ENCODE measurements at regions not wholly inside any gene's neighbourhood (a gene's known extent, or its start where the extent isn't known, plus 50 kb on each side); places are given as distances from the start of the nearest gene placed in this dataset.

- TF ChIP-seq, protein P1, sequence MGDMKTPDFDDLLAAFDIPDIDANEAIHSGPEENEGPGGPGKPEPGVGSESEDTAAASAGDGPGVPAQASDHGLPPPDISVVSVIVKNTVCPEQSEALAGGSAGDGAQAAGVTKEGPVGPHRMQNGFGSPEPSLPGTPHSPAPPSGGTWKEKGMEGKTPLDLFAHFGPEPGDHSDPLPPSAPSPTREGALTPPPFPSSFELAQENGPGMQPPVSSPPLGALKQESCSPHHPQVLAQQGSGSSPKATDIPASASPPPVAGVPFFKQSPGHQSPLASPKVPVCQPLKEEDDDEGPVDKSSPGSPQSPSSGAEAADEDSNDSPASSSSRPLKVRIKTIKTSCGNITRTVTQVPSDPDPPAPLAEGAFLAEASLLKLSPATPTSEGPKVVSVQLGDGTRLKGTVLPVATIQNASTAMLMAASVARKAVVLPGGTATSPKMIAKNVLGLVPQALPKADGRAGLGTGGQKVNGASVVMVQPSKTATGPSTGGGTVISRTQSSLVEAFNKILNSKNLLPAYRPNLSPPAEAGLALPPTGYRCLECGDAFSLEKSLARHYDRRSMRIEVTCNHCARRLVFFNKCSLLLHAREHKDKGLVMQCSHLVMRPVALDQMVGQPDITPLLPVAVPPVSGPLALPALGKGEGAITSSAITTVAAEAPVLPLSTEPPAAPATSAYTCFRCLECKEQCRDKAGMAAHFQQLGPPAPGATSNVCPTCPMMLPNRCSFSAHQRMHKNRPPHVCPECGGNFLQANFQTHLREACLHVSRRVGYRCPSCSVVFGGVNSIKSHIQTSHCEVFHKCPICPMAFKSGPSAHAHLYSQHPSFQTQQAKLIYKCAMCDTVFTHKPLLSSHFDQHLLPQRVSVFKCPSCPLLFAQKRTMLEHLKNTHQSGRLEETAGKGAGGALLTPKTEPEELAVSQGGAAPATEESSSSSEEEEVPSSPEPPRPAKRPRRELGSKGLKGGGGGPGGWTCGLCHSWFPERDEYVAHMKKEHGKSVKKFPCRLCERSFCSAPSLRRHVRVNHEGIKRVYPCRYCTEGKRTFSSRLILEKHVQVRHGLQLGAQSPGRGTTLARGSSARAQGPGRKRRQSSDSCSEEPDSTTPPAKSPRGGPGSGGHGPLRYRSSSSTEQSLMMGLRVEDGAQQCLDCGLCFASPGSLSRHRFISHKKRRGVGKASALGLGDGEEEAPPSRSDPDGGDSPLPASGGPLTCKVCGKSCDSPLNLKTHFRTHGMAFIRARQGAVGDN (CRISPR knock-in tag; IDR thresholded peaks at IDR 0.05) = no peak
- TF ChIP-seq ZSCAN25 (CRISPR knock-in tag; IDR thresholded peaks at IDR 0.05) (no peak), GATA4 (IDR thresholded peaks at IDR 0.05; ENCODE audit: borderline replicate concordance, low read depth) (peak; percentile 95), SAP130 (CRISPR knock-in tag; IDR thresholded peaks at IDR 0.05; ENCODE audit: low read depth) (peak; percentile 46), ZNF557 (CRISPR knock-in tag; IDR thresholded peaks at IDR 0.05) (peak; percentile 68; the same call in 1 of the 2 replicates), MYC (CRISPR knock-in tag; IDR thresholded peaks at IDR 0.05; ENCODE audit: borderline replicate concordance) (no peak), PPARG (CRISPR knock-in tag; conservative IDR thresholded peaks at IDR 0.05) (peak; percentile 47; the same call in 1 of the 2 replicates), CREB1 (IDR thresholded peaks at IDR 0.05) (no peak), CREB1 (CRISPR knock-in tag; IDR thresholded peaks at IDR 0.05) (peak; percentile 49; the same call in 1 of the 2 replicates), KAT2B (IDR thresholded peaks at IDR 0.05; ENCODE audit: borderline replicate concordance, low read depth, low read length) (no peak), ZSCAN5A (CRISPR knock-in tag; IDR thresholded peaks at IDR 0.05; ENCODE audit: borderline replicate concordance) (0 out of 2 replicates have a peak, but pooled peaks have one; percentile 28), ZNF337 (CRISPR knock-in tag; IDR thresholded peaks at IDR 0.05; ENCODE audit: borderline replicate concordance, low read depth) (no peak), ZIK1 (CRISPR knock-in tag; IDR thresholded peaks at IDR 0.05; ENCODE audit: borderline replicate concordance, low read depth) (no peak), TOE1 (CRISPR knock-in tag; IDR thresholded peaks at IDR 0.05) (no peak), E2F1 (CRISPR knock-in tag; IDR thresholded peaks at IDR 0.05) (no peak), CENPBD1 (CRISPR knock-in tag; IDR thresholded peaks at IDR 0.05; ENCODE audit: borderline replicate concordance, low read depth) (no peak), ZNF224 (CRISPR knock-in tag; IDR thresholded peaks at IDR 0.05) (no peak), KDM5B (CRISPR knock-in tag; IDR thresholded peaks at IDR 0.05; ENCODE audit: borderline replicate concordance) (no peak), YY1 (IDR thresholded peaks at IDR 0.05; ENCODE audit: insufficient read depth, insufficient replicate concordance, low read depth, low read length) (peak; percentile 16), TSC22D2 (CRISPR knock-in tag; IDR thresholded peaks at IDR 0.05; ENCODE audit: borderline replicate concordance) (no peak), NCOR1 (IDR thresholded peaks at IDR 0.05; ENCODE audit: borderline replicate concordance, low read length) (no peak)
- TF ChIP-seq, protein P2, sequence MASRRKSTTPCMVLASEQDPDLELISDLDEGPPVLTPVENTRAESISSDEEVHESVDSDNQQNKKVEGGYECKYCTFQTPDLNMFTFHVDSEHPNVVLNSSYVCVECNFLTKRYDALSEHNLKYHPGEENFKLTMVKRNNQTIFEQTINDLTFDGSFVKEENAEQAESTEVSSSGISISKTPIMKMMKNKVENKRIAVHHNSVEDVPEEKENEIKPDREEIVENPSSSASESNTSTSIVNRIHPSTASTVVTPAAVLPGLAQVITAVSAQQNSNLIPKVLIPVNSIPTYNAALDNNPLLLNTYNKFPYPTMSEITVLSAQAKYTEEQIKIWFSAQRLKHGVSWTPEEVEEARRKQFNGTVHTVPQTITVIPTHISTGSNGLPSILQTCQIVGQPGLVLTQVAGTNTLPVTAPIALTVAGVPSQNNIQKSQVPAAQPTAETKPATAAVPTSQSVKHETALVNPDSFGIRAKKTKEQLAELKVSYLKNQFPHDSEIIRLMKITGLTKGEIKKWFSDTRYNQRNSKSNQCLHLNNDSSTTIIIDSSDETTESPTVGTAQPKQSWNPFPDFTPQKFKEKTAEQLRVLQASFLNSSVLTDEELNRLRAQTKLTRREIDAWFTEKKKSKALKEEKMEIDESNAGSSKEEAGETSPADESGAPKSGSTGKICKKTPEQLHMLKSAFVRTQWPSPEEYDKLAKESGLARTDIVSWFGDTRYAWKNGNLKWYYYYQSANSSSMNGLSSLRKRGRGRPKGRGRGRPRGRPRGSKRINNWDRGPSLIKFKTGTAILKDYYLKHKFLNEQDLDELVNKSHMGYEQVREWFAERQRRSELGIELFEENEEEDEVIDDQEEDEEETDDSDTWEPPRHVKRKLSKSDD (CRISPR knock-in tag; IDR thresholded peaks at IDR 0.05; ENCODE audit: low read depth) = no peak
Measured at GRCh38 chr5:142421228-142421617, 96.4 kb upstream of the SPRY4 start (continued).
